ENCODE measurements at regions not wholly inside any gene's neighbourhood (a gene's known extent, or its start where the extent isn't known, plus 50 kb on each side); places are given as distances from the start of the nearest gene placed in this dataset.

- TF ChIP-seq CTCF (conservative IDR thresholded peaks at IDR 0.05; ENCODE audit: low read length) (no peak), EZH2phosphoT487 (IDR thresholded peaks at IDR 0.05; ENCODE audit: borderline replicate concordance, low read depth, low read length) (no peak)
Observed at GRCh38 chr3:153396581-153396980, 234.6 kb downstream of the RAP2B start.
